NCI-H1092 treated with DMSO at 0.1 percent for 48 hours (cell line): ENCODE measurements at regions not wholly inside any gene's neighbourhood (a gene's known extent, or its start where the extent isn't known, plus 50 kb on each side); places are given as distances from the start of the nearest gene placed in this dataset.

Experiments used
- DNase-seq: peaks from one replicate; lab custom pipeline; 2025; lab: John Stamatoyannopoulos, UW

DNA sequence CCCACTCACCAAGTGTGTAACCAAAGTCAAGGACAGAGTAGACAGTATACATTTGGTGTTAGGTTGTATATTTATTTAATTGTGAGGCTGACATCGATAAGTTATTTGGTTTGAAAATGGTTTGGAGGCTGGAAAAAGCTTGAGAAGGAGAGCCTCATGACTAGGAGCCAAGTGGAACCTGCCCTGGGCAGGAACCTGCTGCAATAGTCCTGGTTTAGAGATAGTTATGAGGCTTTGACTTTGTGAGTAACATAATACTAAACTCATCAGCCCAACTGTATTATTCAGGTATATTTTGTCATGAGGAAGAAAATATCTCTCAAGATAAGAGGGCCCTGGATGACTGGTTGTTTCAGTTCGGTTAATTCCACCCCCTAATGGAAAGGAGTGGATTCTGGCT is 234.3 kb upstream of the CYRIA start:
- no peak for DNase-seq

DNA sequence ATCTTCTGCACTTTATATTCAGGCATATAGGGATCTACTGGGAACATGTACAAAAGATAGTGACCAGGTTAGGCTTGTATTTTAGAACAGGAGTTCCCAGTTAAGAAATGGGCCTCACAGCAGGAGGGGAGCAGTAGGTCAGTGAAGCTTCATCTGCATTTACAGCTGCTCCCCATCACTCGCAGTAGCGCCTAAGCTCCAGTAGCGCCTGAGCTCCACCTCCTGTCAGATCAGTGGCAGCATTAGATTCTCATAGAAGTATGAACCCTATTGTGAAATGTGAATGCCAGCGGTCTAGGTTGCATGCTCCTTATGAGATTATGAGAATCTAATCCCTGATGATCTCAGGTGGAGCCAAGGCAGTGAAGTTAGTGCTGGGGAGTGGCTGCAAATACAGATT is 224.4 kb upstream of the CYRIA start:
- no peak for DNase-seq

- DNase-seq = no peak
These were observed 219.4 kb upstream of the CYRIA start for GRCh38 chr2:16885027-16885426.

DNA sequence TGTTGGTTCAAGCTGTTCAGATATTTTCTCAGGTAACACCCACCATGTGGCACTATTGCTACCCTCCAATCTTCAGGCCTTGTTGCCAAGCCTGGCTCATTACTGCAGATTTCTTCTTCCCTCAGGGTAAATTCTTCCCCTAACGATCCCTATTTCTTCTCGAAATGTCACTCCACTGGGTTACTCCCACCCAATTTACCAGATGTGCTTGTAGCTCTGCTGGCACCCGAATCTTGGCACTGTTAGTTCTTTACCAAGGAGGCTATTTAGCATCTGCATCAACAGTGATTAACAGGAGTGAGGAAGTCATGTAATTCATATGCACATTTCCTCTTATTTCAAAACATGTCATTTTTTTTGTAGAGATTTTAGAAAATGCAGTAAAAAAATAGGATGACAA is 217.1 kb upstream of the CYRIA start:
- no peak for DNase-seq

DNA sequence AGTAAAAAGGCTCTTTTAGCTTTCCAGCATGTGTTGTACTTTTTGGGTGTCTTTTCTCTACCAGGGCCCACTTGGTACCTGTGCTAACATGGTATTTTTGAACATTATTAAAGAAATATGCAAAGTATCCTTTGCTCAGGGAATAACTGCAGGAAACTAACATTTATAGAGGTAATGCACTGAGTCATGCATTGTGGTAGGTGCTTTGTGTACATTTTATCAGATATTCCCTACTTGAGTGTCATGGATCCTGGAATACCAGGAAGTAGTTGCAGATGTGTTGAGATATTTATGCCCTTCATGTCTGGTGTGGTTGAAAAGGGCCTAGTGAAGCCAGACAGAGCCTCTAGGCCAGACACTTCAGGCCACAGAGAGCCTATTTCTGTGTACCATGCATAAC is 215.5 kb upstream of the CYRIA start:
- DNase-seq = no peak

DNA sequence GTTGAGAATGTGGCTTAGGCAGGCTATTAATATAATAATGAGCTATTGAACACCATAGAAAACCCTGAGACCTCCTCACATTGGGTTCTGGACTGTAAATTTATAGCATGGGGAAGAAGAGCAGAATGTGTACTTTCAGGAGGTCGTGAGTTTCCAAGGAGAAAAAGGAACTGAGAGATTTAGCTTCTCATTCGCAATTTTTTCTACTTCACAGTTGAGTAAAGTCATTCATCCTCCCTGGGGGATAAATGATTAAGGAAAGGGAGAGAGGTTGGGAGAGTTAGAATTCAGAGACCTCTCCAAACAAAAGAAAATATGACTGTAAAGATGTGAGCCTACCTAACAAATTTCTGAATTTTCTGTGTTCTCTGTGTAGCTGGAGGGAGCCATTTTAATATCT is 205.8 kb upstream of the CYRIA start:
- DNase-seq = no peak

DNA sequence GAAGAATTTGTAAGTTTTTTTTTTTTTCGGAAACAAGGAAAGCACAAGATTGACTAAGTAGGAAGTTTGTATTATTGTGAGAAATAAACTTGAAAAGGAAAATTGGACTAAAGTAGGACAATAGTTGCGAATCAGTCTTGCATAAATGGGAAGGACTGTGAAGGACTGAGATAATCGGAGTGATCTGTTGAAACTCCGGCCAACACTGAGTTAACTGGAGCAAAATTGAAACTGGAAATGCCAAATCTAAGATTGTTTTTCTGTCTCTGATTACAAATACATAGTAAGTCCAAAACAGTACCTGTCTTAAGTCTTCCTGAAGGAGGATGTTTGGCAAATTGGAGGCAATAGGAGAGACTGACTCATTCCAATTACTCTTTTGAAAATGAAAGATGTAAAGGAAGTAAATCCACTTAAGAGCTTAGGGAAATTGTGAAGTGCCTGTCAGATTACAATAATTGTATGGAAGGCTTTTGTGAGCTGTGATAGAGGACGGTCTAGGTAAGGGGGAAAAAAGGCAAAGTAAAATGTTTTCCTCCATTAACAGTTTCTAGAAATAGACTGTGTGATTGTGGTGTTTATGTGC is 204.9 kb upstream of the CYRIA start:
- no peak for DNase-seq

- no peak for DNase-seq
These were observed 204.1 kb upstream of the CYRIA start for GRCh38 chr2:16869711-16870110.

- no peak for DNase-seq
These were observed 196.8 kb upstream of the CYRIA start for GRCh38 chr2:16862471-16862870.

DNA sequence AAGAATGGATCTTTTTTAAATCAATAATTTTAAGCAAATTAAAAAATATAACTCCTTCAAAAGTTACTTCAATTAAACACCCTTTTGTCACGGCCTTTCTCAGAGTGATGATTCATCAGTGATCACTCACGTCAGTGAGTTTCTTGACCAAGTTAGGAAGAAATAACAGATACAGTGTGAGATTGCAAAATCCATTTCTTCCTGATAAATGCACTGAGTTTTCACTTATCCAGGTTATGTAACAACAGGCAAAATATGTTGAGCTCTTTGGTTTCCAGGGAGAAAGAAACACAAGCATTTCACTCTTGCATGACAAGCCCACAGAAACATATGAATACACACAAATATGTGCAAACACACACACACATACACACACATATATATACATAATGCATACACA is 195.9 kb upstream of the CYRIA start:
- DNase-seq = no peak

DNA sequence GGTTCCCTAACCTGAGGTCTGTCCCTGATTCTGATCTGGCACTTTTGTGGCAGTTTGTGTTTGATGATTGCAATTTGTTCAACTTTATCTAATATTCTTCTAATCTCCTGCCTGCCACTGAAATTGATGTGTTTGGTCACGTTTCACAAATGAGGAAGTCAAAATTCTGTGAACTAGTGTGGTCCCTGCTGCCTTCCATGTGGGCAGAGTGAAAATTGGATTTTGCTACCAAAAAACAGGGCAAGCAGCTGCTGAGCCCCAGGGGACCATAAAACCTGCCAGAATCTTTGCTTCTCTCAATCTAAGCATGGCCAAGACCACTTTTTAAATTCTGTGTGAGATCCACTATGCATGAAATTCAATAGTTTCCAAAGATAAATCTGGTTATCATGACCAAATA is 195.5 kb upstream of the CYRIA start:
- DNase-seq = no peak

GRCh38 chr2:16860627-16861026 is 195.0 kb upstream of the CYRIA start:
- DNase-seq = no peak

- DNase-seq = no peak
These were observed 189.5 kb upstream of the CYRIA start for GRCh38 chr2:16855183-16855582.

DNA sequence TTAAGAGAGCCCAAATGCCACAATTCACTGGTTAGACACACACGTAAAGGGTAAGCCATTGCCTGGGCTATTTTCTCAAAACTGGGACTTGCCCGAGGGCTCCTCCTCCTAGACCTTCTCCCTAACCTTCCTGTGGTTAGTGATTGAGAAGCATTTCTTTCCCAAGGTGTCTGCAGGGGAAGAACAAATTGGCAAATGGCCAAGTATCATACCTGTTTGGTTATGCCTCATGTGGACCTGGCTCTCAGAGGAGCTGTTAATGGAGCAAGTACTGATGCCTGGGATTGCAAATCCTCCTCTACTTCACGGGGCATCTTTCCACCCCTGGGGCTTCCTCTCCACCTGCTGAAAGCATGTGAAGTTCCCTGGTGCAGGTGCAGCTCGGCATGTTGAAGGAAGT is 187.5 kb upstream of the CYRIA start:
- no peak for DNase-seq

DNA sequence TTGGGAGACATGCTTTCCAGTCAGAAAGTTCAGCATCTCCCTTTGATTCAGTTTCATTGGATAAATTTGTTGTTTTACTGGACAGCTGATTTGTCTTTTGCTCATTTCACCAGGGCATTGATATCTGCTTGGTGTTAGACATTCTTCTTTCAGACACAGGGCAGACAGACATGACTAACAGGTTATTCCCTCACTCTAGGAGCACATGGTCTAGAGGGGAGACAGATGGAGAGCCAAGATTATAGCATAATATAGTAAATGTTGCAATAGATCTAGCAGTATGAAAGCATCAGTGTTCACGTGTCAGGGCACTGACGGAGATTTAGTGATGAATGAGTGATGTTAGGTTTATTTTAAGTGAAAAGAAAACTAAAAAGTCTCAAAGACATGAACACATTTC is 187.0 kb upstream of the CYRIA start:
- no peak for DNase-seq

- no peak for DNase-seq
These were observed 185.5 kb upstream of the CYRIA start for GRCh38 chr2:16851126-16851525.

DNA sequence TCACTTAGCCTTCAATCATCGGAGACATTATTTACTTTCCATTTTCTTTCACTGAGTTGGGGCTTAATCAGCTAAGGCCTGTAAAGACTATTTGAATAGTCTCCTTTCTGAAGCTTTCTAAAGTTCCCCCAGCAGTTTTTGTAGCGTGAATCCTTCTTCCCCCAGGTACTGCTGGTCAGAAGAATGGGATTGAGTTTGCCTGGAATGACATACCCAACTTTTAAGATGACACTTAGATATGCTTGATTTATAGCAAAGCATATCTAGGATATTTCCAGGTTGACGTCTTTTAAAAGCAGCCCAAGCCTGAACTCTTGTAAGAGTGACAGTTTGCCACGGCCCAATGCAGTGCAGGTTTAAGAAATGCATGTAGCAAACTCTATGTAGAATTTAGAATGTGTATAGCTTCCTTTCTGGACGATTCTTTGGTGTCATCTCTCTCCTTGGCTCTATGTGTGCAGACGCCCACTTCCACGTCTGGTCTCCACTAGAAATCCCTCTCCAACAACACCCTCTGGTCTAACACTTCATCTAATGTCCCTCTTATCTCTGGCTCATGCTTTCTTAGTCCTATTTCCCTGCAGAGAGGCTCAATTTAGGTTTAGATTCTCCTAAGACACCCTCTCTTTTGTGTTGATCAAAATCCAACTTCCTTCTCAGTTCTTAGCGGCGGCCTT is 175.0 kb upstream of the CYRIA start:
- DNase-seq = no peak

- DNase-seq = no peak
These were observed 167.3 kb upstream of the CYRIA start for GRCh38 chr2:16832910-16833309.

DNA sequence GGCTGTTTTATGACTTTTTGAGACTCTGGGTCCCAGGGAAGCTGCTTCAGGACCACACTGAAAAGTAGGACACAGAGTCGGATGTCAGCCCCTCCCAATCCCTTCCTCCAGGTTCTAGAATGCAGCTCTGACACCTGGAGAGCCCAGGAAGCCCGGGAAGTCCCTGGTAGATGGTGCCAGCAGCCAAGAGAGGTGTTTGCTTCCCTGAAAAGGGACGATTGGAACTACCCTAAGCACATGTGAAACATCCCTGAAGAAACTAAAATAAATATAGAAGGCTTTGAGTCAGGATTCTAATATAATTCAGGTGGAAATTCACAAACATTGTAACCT is 163.2 kb upstream of the CYRIA start:
- no peak for DNase-seq

DNA sequence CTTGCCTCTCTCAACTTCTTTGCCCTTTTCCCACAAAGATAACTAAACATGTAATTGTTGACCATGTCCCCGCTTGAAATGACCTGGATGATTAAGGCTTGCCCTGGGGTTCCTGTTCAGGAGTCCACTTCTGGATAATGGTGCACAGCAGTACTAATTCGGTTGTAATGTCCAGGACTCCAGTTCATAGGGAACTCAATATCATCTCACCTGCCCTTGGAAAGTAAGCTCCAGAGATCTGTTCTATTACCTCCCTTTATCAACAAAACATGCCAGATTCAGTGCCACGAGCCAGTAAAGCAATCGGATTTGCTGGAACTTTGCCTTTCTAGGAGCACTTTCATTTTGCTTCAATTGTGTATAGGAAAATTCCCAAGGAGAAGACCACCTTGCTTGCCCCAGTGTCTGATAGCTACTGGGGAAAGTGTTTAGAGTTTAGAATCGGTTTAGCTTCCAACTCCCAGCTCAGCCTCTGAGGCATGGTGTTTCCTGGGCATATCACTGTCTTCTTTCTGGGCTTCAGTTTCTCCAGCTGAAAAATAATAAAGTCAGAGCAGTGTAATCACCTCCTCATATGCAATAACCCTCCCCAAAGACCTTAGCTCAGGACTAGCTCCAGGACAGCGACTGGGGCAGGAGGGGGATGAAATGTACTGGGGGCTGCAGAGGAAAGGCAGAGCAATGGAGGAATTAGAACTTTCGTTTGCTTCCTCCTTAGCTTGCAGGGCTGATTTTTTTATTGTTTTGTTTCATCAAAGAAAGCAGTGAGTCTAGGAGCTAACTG is 162.6 kb upstream of the CYRIA start:
- no peak for DNase-seq

DNA sequence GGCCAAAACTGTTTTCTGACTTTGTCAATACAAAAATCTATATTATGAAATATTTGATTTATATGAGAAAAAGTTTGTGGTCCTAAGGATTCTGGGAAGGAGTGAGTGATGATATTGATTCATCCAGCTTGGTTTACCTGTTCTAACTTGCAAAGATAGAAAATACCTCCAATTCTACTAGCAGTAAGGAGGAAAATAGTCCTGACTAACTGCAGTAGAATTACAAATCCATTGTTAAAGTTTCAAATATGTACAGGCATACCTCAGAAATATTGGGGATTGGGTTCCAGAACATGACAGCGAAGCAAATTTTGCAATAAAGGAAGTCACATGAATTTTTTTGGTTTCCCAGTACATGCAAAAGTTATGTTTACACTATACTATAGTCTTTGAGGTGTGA is 158.8 kb upstream of the CYRIA start:
- DNase-seq = no peak

DNA sequence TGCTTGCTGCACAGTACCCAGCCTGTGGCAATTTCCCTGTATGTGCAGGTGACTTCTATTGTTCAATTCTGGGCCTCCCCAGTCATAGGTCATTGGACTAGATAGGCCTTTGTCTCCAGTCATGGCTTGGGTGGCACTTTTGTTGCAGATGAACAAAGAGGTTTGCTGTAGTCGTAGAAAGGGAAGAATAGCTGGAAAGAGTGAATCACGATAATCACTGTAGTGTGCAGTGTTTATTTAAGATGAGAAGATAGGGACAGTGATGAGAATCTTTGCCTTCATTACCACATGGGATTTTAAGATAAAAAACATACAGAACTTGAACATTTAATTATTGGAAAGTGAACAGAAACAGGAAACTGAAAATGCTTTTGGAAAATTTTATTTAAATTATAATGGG is 156.1 kb upstream of the CYRIA start:
- DNase-seq = peak; percentile 30

DNA sequence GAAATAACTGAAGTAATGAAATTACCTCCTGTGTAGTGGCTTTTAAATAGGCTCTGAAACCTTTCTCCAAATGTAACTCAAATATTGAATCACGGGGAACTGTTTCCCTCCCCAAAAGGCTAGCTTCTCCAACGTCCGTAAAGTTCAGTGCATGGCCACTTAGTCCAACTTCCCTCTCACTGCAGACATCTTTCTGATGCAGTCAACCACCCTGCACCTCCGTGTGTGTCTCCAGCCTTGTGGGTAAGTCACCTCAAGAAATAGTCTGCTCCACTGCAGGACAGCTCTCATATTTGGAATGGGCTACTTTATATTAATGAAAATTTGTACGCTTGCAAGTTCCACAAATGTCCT is 152.5 kb upstream of the CYRIA start:
- DNase-seq = no peak
